Prostate gland (tissue), 2 donors: ENCODE measurements at regions not wholly inside any gene's neighbourhood (a gene's known extent, or its start where the extent isn't known, plus 50 kb on each side); places are given as distances from the start of the nearest gene placed in this dataset.

Experiments used
- CTCF ChIP-seq, 4 experiments: fragments of 200-600 bp in 2 of 4; fragments of 450-650 bp in 2 of 4; sonication (generic) in 2 of 4; IDR thresholded peaks; 1 replicate in 3 of 4; 2 replicates in 1 of 4; pipeline ENCODE4 v1.5.1; 2016 to 2019; ENCODE audit warnings: antibody characterized with exemption in 4 of 4, mild to moderate bottlenecking in 2 of 4, moderate library complexity in 2 of 4
- POLR2A ChIP-seq: fragments of 450-650 bp; IDR thresholded peaks from one replicate; pipeline ENCODE4 v1.6.1; 2016; ENCODE audit warnings: antibody characterized with exemption, mild to moderate bottlenecking

GRCh38 chr14:43522191-43522590, 984.9 kb downstream of the FSCB start:
- TF ChIP-seq CTCF (IDR thresholded peaks at IDR 0.05) (no peak), POLR2A (no peak)
